ENCODE measurements at regions not wholly inside any gene's neighbourhood (a gene's known extent, or its start where the extent isn't known, plus 50 kb on each side); places are given as distances from the start of the nearest gene placed in this dataset.

GRCh38 chr12:28601570-28602058, 411.4 kb downstream of the CCDC91 start:
- no peak for DNase-seq (ENCODE audit: low read depth)

- DNase-seq (ENCODE audit: low read depth) = no peak
Measured at GRCh38 chr12:28602786-28603185, 412.5 kb downstream of the CCDC91 start.

- no peak for DNase-seq (ENCODE audit: low read depth)
Measured at GRCh38 chr12:28603239-28603638, 413.0 kb downstream of the CCDC91 start.

GRCh38 chr12:28603801-28604200, 413.5 kb downstream of the CCDC91 start:
- DNase-seq (ENCODE audit: low read depth) = no peak

GRCh38 chr12:28604240-28604639, 414.0 kb downstream of the CCDC91 start:
- no peak for DNase-seq (ENCODE audit: low read depth)

GRCh38 chr12:28606967-28607557, 416.8 kb downstream of the CCDC91 start:
- no peak for DNase-seq (ENCODE audit: low read depth)

GRCh38 chr12:28610401-28611114, 420.3 kb downstream of the CCDC91 start:
- DNase-seq (ENCODE audit: low read depth) = no peak

GRCh38 chr12:28611115-28611435, 420.8 kb downstream of the CCDC91 start:
- DNase-seq (ENCODE audit: low read depth) = no peak

GRCh38 chr12:28611449-28611848, 421.2 kb downstream of the CCDC91 start:
- DNase-seq (ENCODE audit: low read depth) = no peak

GRCh38 chr12:28618171-28618570, 427.9 kb downstream of the CCDC91 start:
- no peak for DNase-seq (ENCODE audit: low read depth)

GRCh38 chr12:28618772-28619171, 428.5 kb downstream of the CCDC91 start:
- DNase-seq (ENCODE audit: low read depth) = no peak

- no peak for DNase-seq (ENCODE audit: low read depth)
Measured at GRCh38 chr12:28620281-28620680, 430.0 kb downstream of the CCDC91 start.

- no peak for DNase-seq (ENCODE audit: low read depth)
Measured at GRCh38 chr12:28622406-28622805, 432.1 kb downstream of the CCDC91 start.

- DNase-seq (ENCODE audit: low read depth) = no peak
Measured at GRCh38 chr12:28626504-28626903, 436.2 kb downstream of the CCDC91 start.

- no peak for DNase-seq (ENCODE audit: low read depth)
Measured at GRCh38 chr12:28629691-28630090, 439.4 kb downstream of the CCDC91 start.

- no peak for DNase-seq (ENCODE audit: low read depth)
Measured at GRCh38 chr12:28631831-28632230, 441.6 kb downstream of the CCDC91 start.

GRCh38 chr12:28640519-28640918, 450.3 kb downstream of the CCDC91 start:
- DNase-seq (ENCODE audit: low read depth) = no peak

GRCh38 chr12:28645436-28645835, 455.2 kb downstream of the CCDC91 start:
- no peak for DNase-seq (ENCODE audit: low read depth)

GRCh38 chr12:28645891-28646290, 455.6 kb downstream of the CCDC91 start:
- no peak for DNase-seq (ENCODE audit: low read depth)

- DNase-seq (ENCODE audit: low read depth) = no peak
Measured at GRCh38 chr12:28650906-28651305, 460.6 kb downstream of the CCDC91 start.

- no peak for DNase-seq (ENCODE audit: low read depth)
Measured at GRCh38 chr12:28652239-28652638, 462.0 kb downstream of the CCDC91 start.

GRCh38 chr12:28681980-28682379, 467.1 kb upstream of the FAR2 start:
- DNase-seq (ENCODE audit: low read depth) = no peak

- DNase-seq (ENCODE audit: low read depth) = no peak
Measured at GRCh38 chr12:28683366-28683765, 465.7 kb upstream of the FAR2 start.
